ENCODE measurements at regions not wholly inside any gene's neighbourhood (a gene's known extent, or its start where the extent isn't known, plus 50 kb on each side); places are given as distances from the start of the nearest gene placed in this dataset.

GRCh38 chr3:106215047-106215446, 346.2 kb upstream of the CBLB start:
- no peak for TF ChIP-seq CTCF (IDR thresholded peaks at IDR 0.05)
- TF ChIP-seq ZFX (IDR thresholded peaks at IDR 0.05; ENCODE audit: borderline replicate concordance), result no peak

All from 22Rv1 (cell line).